KMS-11 (cell line): ENCODE measurements at regions not wholly inside any gene's neighbourhood (a gene's known extent, or its start where the extent isn't known, plus 50 kb on each side); places are given as distances from the start of the nearest gene placed in this dataset.
"Not testable (repeated sequence)": the region's sequence is repeated elsewhere in the genome, so short reads cannot be mapped to it uniquely, and the experiment has no call there.

Source experiments
- H2AFZ ChIP-seq: fragments of 200-600 bp; sonication (generic); 2 replicates; pipeline ENCODE4 v1.6.1; 2016; ENCODE audit warnings: antibody characterized with exemption, mixed run types, low read depth
- H3K27ac ChIP-seq: fragments of 200-600 bp; sonication (generic); 2 replicates; pipeline ENCODE4 v1.6.1; 2016; ENCODE audit warnings: mild to moderate bottlenecking, mixed run types
- H3K27me3 ChIP-seq: fragments of 200-600 bp; sonication (generic); 2 replicates; pipeline ENCODE4 v1.6.1; 2017; ENCODE audit warnings: mild to moderate bottlenecking, low read depth, mixed run types, moderate library complexity; ENCODE audit not compliant: insufficient read depth
- H3K36me3 ChIP-seq: fragments of 200-600 bp; sonication (generic); 2 replicates; pipeline ENCODE4 v1.6.1; 2017; ENCODE audit warnings: mild to moderate bottlenecking, mixed run types; ENCODE audit not compliant: insufficient read depth
- H3K4me1 ChIP-seq: fragments of 200-600 bp; sonication (generic); 2 replicates; pipeline ENCODE4 v1.6.1; 2016; ENCODE audit warnings: mild to moderate bottlenecking, low read depth, mixed run types; ENCODE audit not compliant: poor library complexity, severe bottlenecking
- H3K4me2 ChIP-seq: fragments of 200-600 bp; sonication (generic); 2 replicates; pipeline ENCODE4 v1.7.0; 2016; ENCODE audit warnings: mild to moderate bottlenecking, mixed run types
- H3K4me3 ChIP-seq: fragments of 200-600 bp; sonication (generic); IDR thresholded peaks from 2 replicates; pipeline ENCODE4 v1.6.1; 2017; ENCODE audit warnings: low read depth, low read length, mixed read lengths; ENCODE audit not compliant: insufficient read depth
- H3K79me2 ChIP-seq: fragments of 200-600 bp; sonication (generic); 2 replicates; pipeline ENCODE4 v1.6.1; 2016; ENCODE audit warnings: low read depth, mixed run types; ENCODE audit not compliant: insufficient read depth
- H3K9ac ChIP-seq: fragments of 200-600 bp; sonication (generic); 2 replicates; pipeline ENCODE4 v1.6.1; 2016; ENCODE audit warnings: mild to moderate bottlenecking, mixed run types
- H4K20me1 ChIP-seq: fragments of 200-600 bp; sonication (generic); 2 replicates; pipeline ENCODE4 v1.6.1; 2016; ENCODE audit warnings: mild to moderate bottlenecking, mixed run types; ENCODE audit not compliant: insufficient read depth
- CTCF ChIP-seq: fragments of 200-600 bp; sonication (generic); conservative IDR thresholded peaks from 2 replicates; pipeline ENCODE4 v1.6.1; 2017; ENCODE audit warnings: low read depth, mild to moderate bottlenecking, antibody characterized with exemption, low read length, moderate library complexity, mixed read lengths

GRCh38 chr6:22765015-22765414, 195.6 kb downstream of the HDGFL1 start:
- Histone ChIP-seq H2AFZ (no peak overlapping the region), H3K4me3 (no peak overlapping the region), H3K9ac (no peak overlapping the region), H3K36me3 (no peaks in the 10 kb centered on the region), H3K4me2 (no peak overlapping the region), H3K4me1 (no peaks in the 10 kb centered on the region), H4K20me1 (no peaks in the 10 kb centered on the region), H3K27me3 (no peaks in the 10 kb centered on the region), H3K27ac (no peak overlapping the region), H3K79me2 (no peaks in the 10 kb centered on the region)
- no peak for TF ChIP-seq CTCF

GRCh38 chr6:22766979-22767378, 197.6 kb downstream of the HDGFL1 start:
- Histone ChIP-seq H3K9ac (no peak overlapping the region), H3K27ac (no peak overlapping the region), H2AFZ (no peak overlapping the region), H3K4me2 (no peak overlapping the region), H3K4me3 (no peak overlapping the region), H3K4me1 (no peaks in the 10 kb centered on the region), H3K36me3 (no peaks in the 10 kb centered on the region), H3K27me3 (no peaks in the 10 kb centered on the region), H4K20me1 (no peaks in the 10 kb centered on the region), H3K79me2 (no peaks in the 10 kb centered on the region)
- TF ChIP-seq CTCF: no peak

GRCh38 chr6:22770054-22770453, 200.7 kb downstream of the HDGFL1 start:
- Histone ChIP-seq H3K27ac (no peak overlapping the region), H3K9ac (no peak overlapping the region), H3K79me2 (no peaks in the 10 kb centered on the region), H4K20me1 (no peaks in the 10 kb centered on the region), H2AFZ (no peak overlapping the region), H3K27me3 (no peaks in the 10 kb centered on the region), H3K4me2 (no peak overlapping the region), H3K4me3 (no peak overlapping the region), H3K4me1 (no peaks in the 10 kb centered on the region), H3K36me3 (no peaks in the 10 kb centered on the region)
- TF ChIP-seq CTCF: no peak

GRCh38 chr6:22774129-22774528, 204.8 kb downstream of the HDGFL1 start:
- no peak overlapping the region for H2AFZ ChIP-seq
- no peak overlapping the region for H3K27ac ChIP-seq
- H3K4me1 ChIP-seq: no peaks in the 10 kb centered on the region
- no peaks in the 10 kb centered on the region for H3K27me3 ChIP-seq
- no peak overlapping the region for H3K9ac ChIP-seq
- H4K20me1 ChIP-seq: no peaks in the 10 kb centered on the region
- no peak overlapping the region for H3K4me2 ChIP-seq
- H3K4me3 ChIP-seq: no peak overlapping the region
- no peak for TF ChIP-seq CTCF
- H3K36me3 ChIP-seq: no peaks in the 10 kb centered on the region
- H3K79me2 ChIP-seq: no peaks in the 10 kb centered on the region

- not testable (repeated sequence) for H4K20me1 ChIP-seq, H3K79me2 ChIP-seq, H3K4me2 ChIP-seq, H3K27ac ChIP-seq, H3K4me3 ChIP-seq, H3K27me3 ChIP-seq, H3K4me1 ChIP-seq, H2AFZ ChIP-seq, H3K9ac ChIP-seq, H3K36me3 ChIP-seq
These were observed 209.1 kb downstream of the HDGFL1 start for GRCh38 chr6:22778438-22778837.
